ENCODE measurements at regions not wholly inside any gene's neighbourhood (a gene's known extent, or its start where the extent isn't known, plus 50 kb on each side); places are given as distances from the start of the nearest gene placed in this dataset.
"Not testable (repeated sequence)": the region's sequence is repeated elsewhere in the genome, so short reads cannot be mapped to it uniquely, and the experiment has no call there.

DNA sequence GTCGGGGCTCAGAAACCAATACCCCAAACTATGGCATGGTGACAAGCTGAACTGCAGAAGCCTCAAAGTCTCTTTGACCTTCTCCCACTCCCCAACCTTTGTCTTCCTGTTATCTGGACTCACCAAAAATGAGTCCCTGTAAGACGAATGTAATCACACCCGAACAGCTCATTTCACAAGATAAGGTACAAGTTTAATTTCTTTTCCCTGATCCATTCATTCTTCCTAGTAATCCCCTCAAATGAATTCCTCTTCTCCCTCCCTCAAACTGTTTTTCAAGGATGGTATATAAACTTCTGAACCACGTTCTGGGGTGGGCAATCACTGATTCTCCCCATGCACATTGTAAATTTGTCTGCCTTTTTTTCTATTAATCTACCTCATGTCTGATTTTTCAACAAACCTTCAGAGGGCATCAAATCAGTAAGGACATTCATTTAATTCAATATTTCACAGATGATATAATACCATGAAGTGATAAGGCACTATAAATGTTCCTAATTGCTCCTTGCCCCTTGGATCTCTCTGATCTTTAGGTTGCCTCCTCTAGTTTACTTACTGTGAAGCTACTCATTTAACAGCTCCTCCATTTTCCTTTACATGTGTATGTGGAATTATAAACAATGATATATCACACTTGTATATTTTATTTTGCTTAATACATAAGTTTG lies 77.2 kb downstream of the OR2B2 start:
- intact Hi-C loops (cut with micrococcal nuclease), result loop anchor here (10.0 kb wide), 1 partner anchor 1640 kb away; a partner anchor contains a TSS
- no peak for DNase-seq (ENCODE audit: low spot score)
- H3K27ac Mint-ChIP-seq, result peak overlapping the region; percentile 85
- peaks cover 9% of the 10 kb centered on the region for H3K36me3 Mint-ChIP-seq (ENCODE audit: low read depth)
- H3K4me1 Mint-ChIP-seq (ENCODE audit: low read depth), result peaks cover 39% of the 10 kb centered on the region
- H3K4me3 Mint-ChIP-seq (ENCODE audit: low read depth), result peak overlapping the region; percentile 46
- H3K27me3 Mint-ChIP-seq (ENCODE audit: low read depth), result no peaks in the 10 kb centered on the region
- H3K9me3 Mint-ChIP-seq, result no peaks in the 10 kb centered on the region

GRCh38 chr6:27834384-27834783 lies 77.8 kb downstream of the OR2B2 start:
- Mint-ChIP-seq H3K4me3 (ENCODE audit: low read depth) (no peak overlapping the region), H3K36me3 (ENCODE audit: low read depth) (peaks cover 9% of the 10 kb centered on the region), H3K4me1 (ENCODE audit: low read depth) (peaks cover 40% of the 10 kb centered on the region), H3K27ac (peak overlapping the region; percentile 53), H3K9me3 (no peaks in the 10 kb centered on the region), H3K27me3 (ENCODE audit: low read depth) (no peaks in the 10 kb centered on the region)
- DNase-seq (ENCODE audit: low spot score), result no peak
- intact Hi-C loops (cut with micrococcal nuclease), result loop anchor here (10.0 kb wide), 1 partner anchor 1640 kb away; a partner anchor contains a TSS

GRCh38 chr6:27831434-27832081 lies 80.6 kb downstream of the OR2B2 start:
- H3K27me3 Mint-ChIP-seq (ENCODE audit: low read depth), result not testable (repeated sequence)

GRCh38 chr6:27830600-27831433 lies 81.4 kb downstream of the OR2B2 start:
- H3K36me3 Mint-ChIP-seq (ENCODE audit: low read depth); H3K9me3 Mint-ChIP-seq; H3K27me3 Mint-ChIP-seq (ENCODE audit: low read depth): not testable (repeated sequence)
- Mint-ChIP-seq H3K27ac (peak overlapping the region; percentile 99), H3K4me1 (ENCODE audit: low read depth) (peaks cover 39% of the 10 kb centered on the region), H3K4me3 (ENCODE audit: low read depth) (peak overlapping the region; percentile 83)
- DNase-seq (ENCODE audit: low spot score), result peak; percentile 63
- intact Hi-C loops (cut with micrococcal nuclease), result loop anchor here (1.0 to 10.0 kb wide), 2 partner anchors 7 to 1636 kb away; a partner anchor contains a TSS

More at GRCh38 chr6:27831434-27832081, 80.6 kb downstream of the OR2B2 start:
- H3K36me3 Mint-ChIP-seq (ENCODE audit: low read depth); H3K9me3 Mint-ChIP-seq: not testable (repeated sequence)
- Mint-ChIP-seq H3K4me3 (ENCODE audit: low read depth) (peak overlapping the region; percentile 83), H3K27ac (peak overlapping the region; percentile 99), H3K4me1 (ENCODE audit: low read depth) (peaks cover 42% of the 10 kb centered on the region)
- peak; percentile 83 for DNase-seq (ENCODE audit: low spot score)
- intact Hi-C loops (cut with micrococcal nuclease), result loop anchor here (10.0 kb wide), 1 partner anchor 1637 kb away; a partner anchor contains a TSS

DNA sequence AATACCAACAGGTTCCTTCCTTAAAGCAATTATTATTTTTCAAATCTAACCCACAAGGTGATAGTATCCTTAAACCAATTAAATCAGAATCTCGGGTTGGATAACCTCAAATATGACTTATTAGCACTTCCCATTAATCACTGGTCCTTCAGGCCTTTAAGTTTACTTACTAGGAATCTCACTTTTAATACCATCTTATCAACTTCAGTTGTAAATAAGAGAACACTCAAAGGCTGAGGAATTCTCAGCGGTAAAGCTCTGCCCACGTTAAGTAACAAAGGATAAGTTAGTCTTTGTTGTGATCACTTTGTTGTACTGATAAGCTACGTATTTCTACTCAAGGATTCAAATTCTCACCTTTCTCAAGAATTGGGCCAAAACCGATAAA lies 82.0 kb downstream of the OR2B2 start:
- Mint-ChIP-seq H3K27ac (peak overlapping the region; percentile 99), H3K27me3 (ENCODE audit: low read depth) (no peaks in the 10 kb centered on the region), H3K36me3 (ENCODE audit: low read depth) (peaks cover 9% of the 10 kb centered on the region), H3K4me3 (ENCODE audit: low read depth) (peak overlapping the region; percentile 83), H3K4me1 (ENCODE audit: low read depth) (peaks cover 41% of the 10 kb centered on the region), H3K9me3 (no peaks in the 10 kb centered on the region)
- no peak for DNase-seq (ENCODE audit: low spot score)
- intact Hi-C loops (cut with micrococcal nuclease), result loop anchor here (1.0 to 10.0 kb wide), 2 partner anchors 8 to 1635 kb away; a partner anchor contains a TSS

GRCh38 chr6:27829453-27830211 lies 82.6 kb downstream of the OR2B2 start:
- peaks cover 40% of the 10 kb centered on the region for H3K4me1 Mint-ChIP-seq (ENCODE audit: low read depth)
- H3K27me3 Mint-ChIP-seq (ENCODE audit: low read depth), result no peaks in the 10 kb centered on the region
- H3K27ac Mint-ChIP-seq, result peak overlapping the region; percentile 99
- no peak for DNase-seq (ENCODE audit: low spot score)
- H3K4me3 Mint-ChIP-seq (ENCODE audit: low read depth), result peak overlapping the region; percentile 83
- peaks cover 5% of the 10 kb centered on the region for H3K36me3 Mint-ChIP-seq (ENCODE audit: low read depth)
- H3K9me3 Mint-ChIP-seq, result no peaks in the 10 kb centered on the region
- intact Hi-C loops (cut with micrococcal nuclease), result loop anchor here (1.0 to 10.0 kb wide), 2 partner anchors 9 to 1635 kb away; a partner anchor contains a TSS

DNA sequence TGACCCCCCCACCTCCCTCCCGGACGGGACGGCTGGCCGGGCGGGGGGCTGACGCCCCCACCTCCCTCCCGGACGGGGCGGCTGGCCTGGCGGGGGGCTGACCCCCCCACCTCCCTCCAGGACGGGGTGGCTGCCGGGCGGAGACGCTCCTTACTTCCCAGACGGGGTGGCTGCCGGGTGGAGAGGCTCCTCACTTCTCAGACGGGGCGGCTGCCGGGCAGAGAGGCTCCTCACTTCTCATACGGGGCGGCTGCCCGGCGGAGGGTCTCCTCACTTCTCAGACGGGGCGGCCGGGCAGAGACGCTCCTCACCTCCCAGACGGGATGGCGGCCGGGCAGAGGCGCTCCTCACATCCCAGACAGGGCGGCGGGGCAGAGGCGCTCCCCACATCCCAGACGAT lies 84.7 kb downstream of the OR2B2 start:
- H3K27me3 Mint-ChIP-seq (ENCODE audit: low read depth); H3K9me3 Mint-ChIP-seq; DNase-seq (ENCODE audit: low spot score); H3K4me3 Mint-ChIP-seq (ENCODE audit: low read depth); intact Hi-C loops (cut with micrococcal nuclease); H3K27ac Mint-ChIP-seq; H3K36me3 Mint-ChIP-seq (ENCODE audit: low read depth): not testable (repeated sequence)
- H3K4me1 Mint-ChIP-seq (ENCODE audit: low read depth), result peaks cover 35% of the 10 kb centered on the region

DNA sequence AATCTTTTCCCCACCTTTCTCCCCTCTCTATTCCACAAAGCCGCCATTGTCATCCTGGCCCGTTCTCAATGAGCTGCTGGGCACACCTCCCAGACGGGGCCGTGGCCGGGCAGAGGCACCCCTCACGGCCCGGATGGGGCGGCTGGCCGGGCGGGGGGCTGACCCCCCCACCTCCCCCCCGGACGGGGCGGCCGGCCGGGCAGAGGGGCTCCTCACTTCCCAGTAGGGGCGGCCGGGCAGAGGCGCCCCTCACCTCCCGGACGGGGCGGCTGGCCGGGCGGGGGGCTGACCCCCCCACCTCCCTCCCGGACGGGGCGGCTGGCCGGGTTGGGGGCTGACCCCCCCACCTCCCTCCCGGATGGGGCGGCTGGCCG lies 85.6 kb downstream of the OR2B2 start:
- H3K36me3 Mint-ChIP-seq (ENCODE audit: low read depth); H3K27me3 Mint-ChIP-seq (ENCODE audit: low read depth); H3K9me3 Mint-ChIP-seq; intact Hi-C loops (cut with micrococcal nuclease); H3K4me3 Mint-ChIP-seq (ENCODE audit: low read depth); DNase-seq (ENCODE audit: low spot score): not testable (repeated sequence)
- H3K4me1 Mint-ChIP-seq (ENCODE audit: low read depth), result peaks cover 35% of the 10 kb centered on the region
- H3K27ac Mint-ChIP-seq, result peak overlapping the region; percentile 82

DNA sequence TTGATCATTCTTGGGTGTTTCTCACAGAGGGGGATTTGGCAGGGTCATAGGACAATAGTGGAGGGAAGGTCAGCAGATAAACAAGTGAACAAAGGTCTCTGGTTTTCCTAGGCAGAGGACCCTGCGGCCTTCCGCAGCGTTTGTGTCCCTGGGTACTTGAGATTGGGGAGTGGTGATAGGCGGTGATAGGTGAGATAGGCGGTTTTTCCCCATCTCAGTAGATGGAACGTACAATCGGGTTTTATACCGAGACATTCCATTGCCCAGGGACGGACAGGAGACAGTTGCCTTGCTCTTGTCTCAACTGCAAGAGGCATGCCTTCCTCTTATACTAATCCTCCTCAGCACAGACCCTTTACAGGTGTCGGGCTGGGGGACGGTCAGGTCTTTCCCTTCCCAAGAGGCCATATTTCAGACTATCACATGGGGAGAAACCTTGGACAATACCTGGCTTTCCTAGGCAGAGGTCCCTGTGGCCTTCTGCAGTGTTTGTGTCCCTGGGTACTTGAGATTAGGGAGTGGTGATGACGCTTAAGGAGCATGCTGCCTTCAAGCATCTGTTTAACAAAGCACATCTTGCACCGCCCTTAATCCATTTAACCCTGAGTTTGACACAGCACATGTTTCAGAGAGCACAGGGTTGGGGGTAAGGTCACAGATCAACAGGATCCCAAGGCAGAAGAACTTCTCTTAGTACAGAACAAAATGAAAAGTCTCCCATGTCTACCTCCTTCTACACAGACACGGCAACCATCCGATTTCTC lies 86.2 kb downstream of the OR2B2 start:
- peak overlapping the region; percentile 76 for H3K4me3 Mint-ChIP-seq (ENCODE audit: low read depth)

GRCh38 chr6:27825025-27825793 lies 87.0 kb downstream of the OR2B2 start:
- H3K27ac Mint-ChIP-seq, result peak overlapping the region; percentile 89
- intact Hi-C loops (cut with micrococcal nuclease), result no loop called here

More for the DNA sequence above, 86.2 kb downstream of the OR2B2 start:
- H3K9me3 Mint-ChIP-seq; DNase-seq (ENCODE audit: low spot score); H3K36me3 Mint-ChIP-seq (ENCODE audit: low read depth); intact Hi-C loops (cut with micrococcal nuclease); H3K27me3 Mint-ChIP-seq (ENCODE audit: low read depth): not testable (repeated sequence)
- Mint-ChIP-seq H3K4me1 (ENCODE audit: low read depth) (peaks cover 34% of the 10 kb centered on the region), H3K27ac (peak overlapping the region; percentile 82)

More at GRCh38 chr6:27825025-27825793, 87.0 kb downstream of the OR2B2 start:
- H3K36me3 Mint-ChIP-seq (ENCODE audit: low read depth), result no peaks in the 10 kb centered on the region
- no peak for DNase-seq (ENCODE audit: low spot score)
- peaks cover 27% of the 10 kb centered on the region for H3K4me1 Mint-ChIP-seq (ENCODE audit: low read depth)
- H3K9me3 Mint-ChIP-seq, result no peaks in the 10 kb centered on the region
- no peaks in the 10 kb centered on the region for H3K27me3 Mint-ChIP-seq (ENCODE audit: low read depth)
- H3K4me3 Mint-ChIP-seq (ENCODE audit: low read depth), result peak overlapping the region; percentile 80
